HepG2 (cell line): ENCODE measurements at regions not wholly inside any gene's neighbourhood (a gene's known extent, or its start where the extent isn't known, plus 50 kb on each side); places are given as distances from the start of the nearest gene placed in this dataset.

Experiments used
- ATAC-seq: fragments of 200-7000 bp; cut with Tn5 transposase; 3 replicates; pipeline ENCODE4 v1.9.1; 2020; ENCODE audit warnings: mild to moderate bottlenecking, moderate library complexity
- BruUV-seq: library from RNA; stranded (reverse); fragments of 400-500 nt; replicated peaks from 2 replicates; lab custom pipeline; 2021; lab: Mats Ljungman, UMichigan
- CTCF ChIA-PET: fragments of 300-600 bp; formaldehyde crosslinking; extraction: SDS; loops from one replicate; lab custom pipeline; 2021; ENCODE audit warnings: low total read pairs, inconsistent platforms, low intra/inter-chr PET ratio; lab: Yijun Ruan, JAX
- POLR2A ChIA-PET: fragments of 350-600 bp; sonication (Branson Sonifier 250); formaldehyde crosslinking; loops from one replicate; lab custom pipeline; 2020; ENCODE audit warnings: antibody characterized with exemption, inconsistent platforms; lab: Yijun Ruan, JAX
- DNase-seq: peaks from one replicate; pipeline ENCODE4 v3.0.0-alpha.2; 2015; ENCODE audit warnings: low spot score
- FAIRE-seq: peaks from 3 replicates; lab custom pipeline; 2011; peaks lifted over from hg19 to GRCh38; lab: Jason Lieb, UNC
- H2AFZ ChIP-seq: one replicate; pipeline ENCODE4 v1.6.1; 2011; ENCODE audit warnings: low read length, inconsistent platforms
- H3K27ac ChIP-seq: fragments of 300-600 bp; 3 replicates; pipeline ENCODE4 v1.8.0; 2011; ENCODE audit warnings: mixed run types, mild to moderate bottlenecking, mixed read lengths, low read length, inconsistent platforms; ENCODE audit not compliant: insufficient read depth; ENCODE audit errors: extremely low read length
- H3K27me3 ChIP-seq, 2 experiments: fragments of 200-600 bp in 1 of 2; 2 replicates in 1 of 2; 3 replicates in 1 of 2; pipeline versions ENCODE4 v1.6.0 to v1.8.0; 2011; ENCODE audit warnings: low read length in 2 of 2, mild to moderate bottlenecking in 2 of 2, moderate library complexity in 2 of 2, inconsistent platforms in 1 of 2; ENCODE audit not compliant: insufficient read depth in 2 of 2, control insufficient read depth in 1 of 2
- H3K36me3 ChIP-seq, 2 experiments: fragments of 200-600 bp in 1 of 2; replicated peaks in 1 of 2; 2 replicates in 1 of 2; 3 replicates in 1 of 2; pipeline versions ENCODE4 v1.5.1 to v1.8.0; 2011; ENCODE audit warnings: low read length in 2 of 2, inconsistent platforms in 1 of 2; ENCODE audit not compliant: insufficient read depth in 2 of 2, control insufficient read depth in 1 of 2
- H3K4me1 ChIP-seq: 2 replicates; pipeline ENCODE4 v1.5.1; 2012; ENCODE audit warnings: low read length, inconsistent platforms; ENCODE audit not compliant: insufficient read depth
- H3K4me2 ChIP-seq: 2 replicates; pipeline ENCODE4 v1.6.0; 2011; ENCODE audit warnings: low read depth, low read length, inconsistent platforms
- H3K4me3 ChIP-seq, 3 experiments: fragments of 200-600 bp in 1 of 3; sonication (generic), shearing (Covaris generic) in 1 of 3; replicated peaks in 1 of 3; 2 replicates each; pipeline ENCODE4 v1.5.1; 2011 to 2016; ENCODE audit warnings: low read length in 3 of 3, inconsistent platforms in 2 of 3, low read depth in 2 of 3, mild to moderate bottlenecking in 2 of 3, control low read depth in 1 of 3, mixed read lengths in 1 of 3; ENCODE audit not compliant: insufficient read depth in 1 of 3
- H3K79me2 ChIP-seq: one replicate; pipeline ENCODE4 v1.6.1; 2011; ENCODE audit warnings: low read length, inconsistent platforms; ENCODE audit not compliant: insufficient read depth
- H3K9ac ChIP-seq: 2 replicates; pipeline ENCODE4 v1.6.0; 2011; ENCODE audit warnings: mild to moderate bottlenecking, low read depth, low read length, inconsistent platforms; ENCODE audit not compliant: insufficient read depth
- H3K9me3 ChIP-seq: 2 replicates; pipeline ENCODE4 v1.5.1; 2012; ENCODE audit warnings: mild to moderate bottlenecking, low read length
- H4K20me1 ChIP-seq: 2 replicates; pipeline ENCODE4 v1.6.0; 2011; ENCODE audit warnings: inconsistent platforms, mild to moderate bottlenecking, low read length, moderate library complexity; ENCODE audit not compliant: insufficient read depth
- ATF7-NPFF ChIP-seq: sonication (generic); formaldehyde crosslinking; IDR thresholded peaks from 2 replicates; pipeline ENCODE4 v1.8.1; 2023; ENCODE audit warnings: mild to moderate bottlenecking, low read depth, missing genetic modification reagents, moderate library complexity
- DMTF1 ChIP-seq: sonication (generic); formaldehyde crosslinking; IDR thresholded peaks from 2 replicates; pipeline ENCODE4 v1.4.0; 2020; ENCODE audit warnings: mild to moderate bottlenecking, missing genetic modification reagents
- NAIF1 ChIP-seq: sonication (generic); formaldehyde crosslinking; IDR thresholded peaks from 2 replicates; pipeline ENCODE4 v1.5.0; 2020; ENCODE audit warnings: mild to moderate bottlenecking, missing genetic modification reagents, borderline replicate concordance
- NR1H2 ChIP-seq: sonication (generic); formaldehyde crosslinking; IDR thresholded peaks from 2 replicates; pipeline ENCODE4 v1.8.1; 2022; ENCODE audit warnings: low read depth, missing genetic modification reagents, borderline replicate concordance
- NR2C2 ChIP-seq: sonication (generic); formaldehyde crosslinking; IDR thresholded peaks from 2 replicates; pipeline ENCODE4 v1.4.0; 2020; ENCODE audit warnings: missing genetic modification reagents, mild to moderate bottlenecking, moderate library complexity, borderline replicate concordance
- POLR2G ChIP-seq: fragments of 200-400 bp; formaldehyde crosslinking; IDR thresholded peaks from 2 replicates; pipeline ENCODE4 v1.6.1; 2018; ENCODE audit warnings: mild to moderate bottlenecking, low read depth, low read length, moderate library complexity
- RAD21 ChIP-seq: fragments of 450-650 bp; formaldehyde crosslinking; IDR thresholded peaks from 2 replicates; pipeline ENCODE4 v1.5.0; 2020; ENCODE audit warnings: mild to moderate bottlenecking
- TARDBP ChIP-seq: sonication (generic); formaldehyde crosslinking; IDR thresholded peaks from 2 replicates; pipeline ENCODE4 v1.8.0; 2022; ENCODE audit warnings: mild to moderate bottlenecking, missing genetic modification reagents
- ZNF496 ChIP-seq: sonication (generic); formaldehyde crosslinking; IDR thresholded peaks from 2 replicates; pipeline ENCODE4 v1.8.1; 2023; ENCODE audit warnings: mild to moderate bottlenecking, moderate library complexity, missing genetic modification reagents; ENCODE audit not compliant: insufficient replicate concordance
- WGBS: methylation state at CpG from one replicate; pipeline ENCODE4 v1.1.6; 2017; ENCODE audit warnings: low lambda C conversion rate; 5-methylcytosine and 5-hydroxymethylcytosine counted together
- in situ Hi-C: cut with HindIII; loops from 2 replicates; pipeline ENCODE4 v1.10.0; 2017; ENCODE audit warnings: low pct_unique_long_range_greater_than_20kb; ENCODE audit not compliant: extremely low pct_ligation_motif_present
- intact Hi-C: fragments of 100-400 bp; cut with micrococcal nuclease; formaldehyde crosslinking; loops from one replicate; pipeline ENCODE4 v1.10.0; 2022; ENCODE audit not compliant: unreplicated experiment

GRCh38 chr19:33872445-33873320 is 76.0 kb downstream of the KCTD15 start (continued):
- no peak for TF ChIP-seq DMTF1
- no peak for TF ChIP-seq NAIF1 (CRISPR knock-in tag)
- TF ChIP-seq ZNF496 (CRISPR knock-in tag) = no peak
- TF ChIP-seq RAD21 (CRISPR knock-in tag) = no peak
- TF ChIP-seq NR2C2 (CRISPR knock-in tag) = no peak
- no peak for TF ChIP-seq TARDBP (CRISPR knock-in tag)
- TF ChIP-seq ATF7-NPFF (CRISPR knock-in tag) = no peak

- Histone ChIP-seq H4K20me1 (no peaks in the 10 kb centered on the region), H3K27me3 (peaks cover 1 to 11% of the 10 kb centered on the region in 2 experiments; a peak in 4 of 5 replicates), H3K4me2 (no peak overlapping the region), H3K4me3 (no peak overlapping the region), H2AFZ (no peak overlapping the region), H3K9ac (no peak overlapping the region), H3K79me2 (no peaks in the 10 kb centered on the region), H3K9me3 (no peaks in the 10 kb centered on the region), H3K36me3 (no peaks in the 10 kb centered on the region), H3K27ac (no peak overlapping the region), H3K4me1 (no peaks in the 10 kb centered on the region)
- BruUV-seq = no TSS peak
- WGBS = 49% methylated on average over 8 of the region's 8 CpGs
- DNase-seq (no peak), ATAC-seq (no peak), FAIRE-seq (no peak)
- ChIA-PET CTCF (no interaction called here), POLR2A (no interaction called here)
- in situ Hi-C loops (no loop called here), intact Hi-C loops (no loop called here)
- TF ChIP-seq POLR2G (no peak), NR1H2 (CRISPR knock-in tag) (no peak)
Measured at GRCh38 chr19:33875071-33875470, 78.4 kb downstream of the KCTD15 start.
